Cardiac septum (tissue), 1 donor: ENCODE measurements at regions not wholly inside any gene's neighbourhood (a gene's known extent, or its start where the extent isn't known, plus 50 kb on each side); places are given as distances from the start of the nearest gene placed in this dataset.

Source experiments
- DNase-seq: peaks from one replicate; pipeline ENCODE4 v3.0.0-alpha.2; 2020; ENCODE audit warnings: low spot score
- intact Hi-C: fragments of 100-400 bp; cut with DNase I; formaldehyde crosslinking; loops from one replicate; pipeline ENCODE4 v1.14.0; 2022
- donor health status: DM: no; HTN: no; CAD: no.

DNA sequence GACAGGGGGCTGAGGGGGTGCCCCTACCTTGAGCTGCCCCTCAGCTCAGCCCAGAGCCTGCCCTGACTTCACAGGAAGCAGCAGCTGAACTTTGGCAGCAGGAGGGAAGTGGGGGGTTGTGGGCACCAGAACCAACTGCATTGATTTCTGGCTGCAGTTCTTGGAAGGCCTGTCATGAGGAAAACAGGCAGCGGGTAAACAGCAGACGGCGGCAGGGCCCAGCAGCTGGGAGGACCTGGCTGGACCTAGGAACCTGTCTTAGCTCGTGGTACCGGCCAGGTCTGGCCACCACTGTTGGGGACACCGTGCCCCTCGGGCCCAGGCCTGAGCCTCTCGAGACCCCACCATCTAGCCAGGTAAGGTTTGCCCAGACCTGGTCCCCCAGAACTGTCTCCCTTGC, 154.2 kb upstream of the MYL2 start:
- intact Hi-C loops: no loop called here
- DNase-seq: peak; percentile 39

- intact Hi-C loops: no loop called here
- peak; percentile 19 for DNase-seq
These were observed 153.0 kb upstream of the MYL2 start for GRCh38 chr12:111073370-111073769.

GRCh38 chr12:111072299-111072698, 151.9 kb upstream of the MYL2 start:
- DNase-seq: no peak
- intact Hi-C loops: no loop called here

GRCh38 chr12:111069886-111070285, 149.5 kb upstream of the MYL2 start:
- intact Hi-C loops: no loop called here
- peak; percentile 6 for DNase-seq

DNA sequence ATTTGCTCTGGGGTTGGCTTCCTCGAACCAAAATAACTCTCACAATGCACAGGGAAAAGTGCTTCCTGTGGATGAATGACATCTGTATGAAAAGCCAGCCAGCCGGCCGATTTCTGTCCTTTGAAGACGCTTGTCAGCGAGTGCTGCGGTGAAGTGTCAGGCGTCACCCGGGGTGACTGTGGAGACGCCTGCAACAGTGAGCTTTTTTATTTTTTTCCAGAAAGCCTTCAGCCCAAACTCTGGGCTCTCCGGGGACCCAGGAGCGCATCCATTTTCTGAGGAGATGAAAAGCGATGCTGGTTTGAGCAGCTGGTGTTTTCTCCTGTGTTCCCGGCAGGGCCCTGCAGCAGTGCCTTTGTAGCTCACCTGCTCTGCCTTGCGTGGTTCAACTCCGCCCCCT, 147.9 kb upstream of the MYL2 start:
- peak; percentile 70 for DNase-seq
- intact Hi-C loops: no loop called here

GRCh38 chr12:111067498-111067897, 147.1 kb upstream of the MYL2 start:
- intact Hi-C loops: no loop called here

DNA sequence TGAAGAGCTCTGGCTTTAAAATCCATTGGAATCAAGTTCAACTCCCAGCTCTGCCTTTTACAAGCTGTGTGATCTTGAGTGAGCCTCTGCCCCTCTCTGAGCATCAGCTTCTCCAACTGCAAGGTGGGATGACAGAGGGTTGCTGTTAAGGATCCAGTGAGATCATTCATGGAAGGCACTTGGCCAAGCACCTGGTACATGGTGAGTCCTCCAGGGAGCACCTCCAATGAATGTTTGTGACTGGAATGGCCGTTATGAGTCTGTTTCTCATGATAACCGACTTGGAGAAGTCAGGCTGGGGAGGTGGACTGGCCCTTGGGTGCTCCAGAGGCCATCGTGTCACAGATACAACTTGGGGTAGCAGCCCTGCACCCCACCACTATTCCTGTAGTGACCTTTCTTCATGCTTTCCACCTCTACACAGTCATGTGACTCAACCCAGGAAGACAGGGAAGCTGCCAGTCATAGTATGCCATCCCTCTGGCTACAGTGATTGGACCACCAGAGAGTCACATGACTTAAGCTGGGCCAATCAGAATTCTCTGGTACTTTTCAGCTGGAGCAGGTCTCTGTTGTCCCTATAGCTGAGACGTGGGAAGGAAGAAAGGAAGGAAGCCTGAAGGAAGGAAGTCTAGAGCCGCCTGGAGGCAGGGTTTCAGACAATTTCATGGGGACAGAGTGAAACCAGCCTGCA, 146.5 kb upstream of the MYL2 start:
- peak; percentile 33 for DNase-seq
- intact Hi-C loops: no loop called here

More at GRCh38 chr12:111067498-111067897, 147.1 kb upstream of the MYL2 start:
- peak; percentile 20 for DNase-seq

DNA sequence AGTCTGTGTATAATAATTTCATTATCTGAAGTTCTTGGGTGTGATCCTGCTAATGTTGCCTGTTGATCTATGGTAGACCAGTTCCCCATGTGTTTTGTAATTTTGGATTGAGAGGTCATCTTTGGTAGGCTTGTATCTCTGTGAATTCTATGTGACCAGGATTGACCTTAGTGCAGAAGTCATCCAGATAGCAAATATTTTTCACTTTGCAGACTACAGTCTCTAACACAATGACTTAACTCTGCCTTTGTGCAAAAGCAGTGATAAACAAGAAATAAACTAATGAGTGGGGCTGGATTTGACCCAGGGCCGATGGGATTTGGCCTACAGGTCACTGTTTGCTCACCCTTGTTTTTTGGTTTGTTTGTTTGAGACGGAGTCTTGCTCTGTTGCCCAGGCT, 144.6 kb upstream of the MYL2 start:
- intact Hi-C loops: no loop called here
- DNase-seq: no peak

GRCh38 chr12:111064154-111064553, 143.8 kb upstream of the MYL2 start:
- intact Hi-C loops: no loop called here
- DNase-seq: no peak

DNA sequence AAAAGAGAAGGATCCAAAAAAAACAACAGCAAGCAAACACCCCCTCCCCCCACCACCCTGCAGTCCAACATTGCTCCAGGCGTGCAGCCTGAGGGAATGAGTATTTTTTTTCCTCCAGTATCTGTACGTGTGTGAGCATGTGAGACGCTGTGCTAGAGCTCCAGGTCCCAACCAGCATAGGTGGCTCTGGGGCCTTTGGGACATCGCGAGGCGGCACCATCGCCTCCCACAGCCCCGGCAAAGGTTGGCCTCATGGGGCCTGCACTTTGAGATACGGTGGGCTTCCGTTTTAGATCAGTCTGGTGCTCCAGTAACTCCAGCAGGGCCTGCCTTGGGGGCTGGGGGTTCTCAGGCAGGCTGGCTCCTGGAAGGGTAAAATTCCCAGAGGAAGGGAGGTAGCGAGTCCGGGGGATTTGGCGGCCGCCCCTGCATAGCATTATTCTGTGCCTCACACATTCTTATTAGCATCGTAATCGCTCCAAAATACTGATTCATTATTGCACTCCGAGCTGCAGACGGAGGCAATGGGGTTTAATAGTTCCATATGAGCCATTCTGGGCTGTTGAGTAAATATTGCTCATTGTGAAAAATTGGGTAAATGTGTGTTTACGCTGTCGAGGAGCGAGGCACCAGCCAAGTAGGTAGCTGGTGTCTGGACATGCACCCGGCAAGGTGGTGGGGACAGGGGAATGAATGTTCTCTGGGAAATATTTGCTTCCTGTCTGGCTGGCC, 143.1 kb upstream of the MYL2 start:
- intact Hi-C loops: no loop called here
- DNase-seq: no peak

DNA sequence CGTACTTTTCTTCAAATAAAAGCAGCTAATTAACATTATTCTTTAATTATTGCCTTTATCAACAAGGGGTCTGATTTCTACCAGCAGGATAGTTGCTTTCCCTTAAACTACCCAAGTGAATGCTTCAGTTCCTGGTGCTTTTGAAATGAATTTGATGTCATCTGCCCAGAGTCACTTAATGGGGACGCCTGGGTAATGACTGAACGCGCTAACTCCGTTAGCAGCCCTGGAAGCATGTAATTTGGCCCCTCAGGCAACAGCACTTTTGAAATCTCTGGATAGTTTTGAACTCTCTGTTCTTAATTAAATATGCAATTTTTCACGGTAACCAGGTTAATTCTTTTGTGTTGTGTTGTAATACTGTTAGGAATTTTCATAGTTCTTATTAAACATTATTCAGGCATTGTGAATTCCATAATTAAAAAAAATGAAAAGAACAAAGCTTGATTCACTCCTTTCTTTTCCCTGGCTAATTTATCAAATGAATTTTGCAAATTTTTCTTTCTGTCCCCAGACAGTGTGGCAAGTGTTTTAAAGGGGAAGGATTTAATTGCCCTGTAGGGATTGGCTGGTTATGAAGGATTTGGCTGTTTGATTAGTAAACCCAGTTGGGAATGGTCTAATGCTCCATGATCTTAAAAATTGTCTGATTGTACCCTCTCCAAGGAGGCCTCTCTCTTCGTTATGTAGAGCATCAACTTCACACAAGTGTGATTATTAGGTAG, 137.5 kb upstream of the MYL2 start:
- intact Hi-C loops: no loop called here
- DNase-seq: no peak

DNA sequence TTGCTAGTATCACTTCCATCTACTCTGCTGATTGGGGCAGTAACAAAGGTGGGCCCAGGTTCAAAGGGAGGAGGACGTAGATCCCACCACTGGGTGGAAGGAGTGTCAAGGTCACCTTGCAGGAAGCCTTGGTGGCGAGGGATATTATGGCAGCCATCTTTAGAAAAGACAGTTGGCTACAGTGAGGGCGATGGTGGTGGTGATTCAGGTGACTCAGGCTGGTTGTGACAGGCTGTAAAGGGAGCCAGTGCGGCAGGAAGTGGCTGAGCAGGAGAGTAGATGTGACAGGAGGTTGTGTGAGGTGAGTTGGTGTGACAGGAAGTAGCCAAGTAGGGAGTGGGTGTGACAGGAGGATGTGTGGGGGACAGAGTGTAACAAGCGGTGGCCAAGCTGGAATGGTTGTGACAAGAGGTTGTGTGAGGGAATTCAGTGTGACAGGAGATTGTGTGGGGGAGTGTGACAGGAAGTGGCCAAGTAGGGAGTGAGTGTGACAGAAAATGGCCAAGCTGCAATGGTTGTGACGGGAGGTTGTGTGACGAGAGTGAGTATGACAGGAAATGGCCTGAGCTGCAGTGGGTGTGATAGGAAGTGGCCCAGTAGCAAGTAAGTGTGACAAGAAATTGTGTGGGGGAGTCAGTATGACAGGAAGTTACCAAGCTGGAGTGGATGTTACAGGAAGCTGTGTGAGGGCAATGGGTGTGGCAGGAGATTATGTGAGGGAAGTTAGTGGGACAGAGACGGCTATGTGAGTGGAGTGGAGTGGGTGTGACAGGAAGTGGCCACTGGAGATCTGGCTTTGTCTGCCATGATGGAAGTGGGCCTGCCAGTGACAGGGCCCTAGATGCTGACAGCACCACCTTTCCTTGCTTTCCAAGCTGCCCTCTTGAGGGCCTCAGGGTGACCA, 136.5 kb upstream of the MYL2 start:
- no peak for DNase-seq
- intact Hi-C loops: no loop called here

DNA sequence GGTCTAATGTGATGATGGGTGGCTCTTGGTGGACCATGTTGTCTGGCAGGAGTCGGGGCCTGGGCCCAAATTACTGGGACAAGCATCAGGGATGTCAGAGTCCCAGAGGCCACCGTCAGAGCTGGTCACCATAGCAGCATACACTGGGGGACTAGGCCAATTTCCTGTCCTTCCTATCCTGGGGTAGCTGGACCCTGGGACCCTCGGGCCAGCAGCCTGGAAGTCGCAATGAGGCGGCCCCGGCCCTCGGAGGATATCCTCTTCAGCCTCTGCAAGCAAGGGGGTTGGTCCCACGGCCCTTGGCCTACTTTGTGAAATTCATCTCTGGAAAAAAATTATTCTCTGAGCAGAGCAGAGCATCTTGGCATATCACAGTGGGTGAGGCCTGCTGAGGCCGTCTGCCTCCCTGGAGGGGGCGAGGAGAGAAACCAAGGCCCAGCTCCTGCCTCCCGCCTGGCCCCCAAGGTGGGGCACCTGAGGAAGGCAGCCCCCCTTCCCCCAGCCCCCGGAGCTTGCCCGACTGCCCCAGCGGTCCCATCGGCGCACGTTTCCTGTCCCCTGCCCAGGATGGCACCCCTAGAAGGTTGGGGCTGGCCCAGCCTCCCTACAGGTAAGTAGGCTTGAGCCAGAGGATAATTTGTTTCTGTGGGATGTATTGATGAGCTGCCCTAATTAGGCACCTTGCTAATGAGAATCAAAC, 135.0 kb upstream of the MYL2 start:
- no peak for DNase-seq
- intact Hi-C loops: no loop called here

GRCh38 chr12:111048991-111049390, 128.6 kb upstream of the MYL2 start:
- intact Hi-C loops: no loop called here

DNA sequence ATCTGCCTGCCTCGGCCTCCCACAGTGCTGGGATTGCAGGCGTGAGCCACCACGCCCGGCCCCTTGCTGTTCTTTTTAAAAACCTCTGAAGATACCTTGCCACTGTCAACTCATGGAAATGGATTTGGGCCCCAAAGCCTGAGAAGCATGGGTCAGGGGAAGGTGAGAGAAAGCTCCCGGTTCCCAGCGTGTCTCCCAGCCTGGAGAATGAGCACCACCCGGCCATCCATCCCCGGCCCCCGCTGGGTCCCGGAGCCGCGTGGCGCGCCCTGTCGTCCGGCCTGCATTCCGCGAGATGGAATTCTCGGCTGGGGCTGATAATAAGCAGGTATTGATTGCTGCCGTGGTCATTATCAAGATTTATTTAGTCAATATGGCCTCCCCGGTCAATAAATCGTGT, 126.5 kb upstream of the MYL2 start:
- intact Hi-C loops: no loop called here
- DNase-seq: no peak

More at GRCh38 chr12:111048991-111049390, 128.6 kb upstream of the MYL2 start:
- DNase-seq: no peak

DNA sequence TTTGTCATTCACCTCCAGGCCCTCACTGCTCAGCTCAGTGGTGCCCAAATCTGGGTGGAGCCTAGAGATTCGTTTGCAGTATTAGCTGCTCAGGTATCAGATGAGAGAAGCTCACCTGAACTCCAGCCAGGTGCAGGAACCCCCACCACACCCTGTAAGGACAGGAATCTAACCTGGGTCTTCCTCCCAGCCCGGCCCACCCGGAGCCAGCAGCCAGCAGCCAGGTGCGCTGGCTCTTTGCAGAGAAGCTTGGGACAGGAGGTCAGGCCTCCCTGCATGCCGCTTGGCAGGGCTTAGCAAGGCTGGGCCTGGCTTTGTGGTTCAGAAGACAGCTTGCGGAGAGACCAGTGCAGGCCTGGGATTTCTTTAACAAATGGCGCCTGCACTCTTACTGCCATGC, 125.6 kb upstream of the MYL2 start:
- no peak for DNase-seq
- intact Hi-C loops: no loop called here

DNA sequence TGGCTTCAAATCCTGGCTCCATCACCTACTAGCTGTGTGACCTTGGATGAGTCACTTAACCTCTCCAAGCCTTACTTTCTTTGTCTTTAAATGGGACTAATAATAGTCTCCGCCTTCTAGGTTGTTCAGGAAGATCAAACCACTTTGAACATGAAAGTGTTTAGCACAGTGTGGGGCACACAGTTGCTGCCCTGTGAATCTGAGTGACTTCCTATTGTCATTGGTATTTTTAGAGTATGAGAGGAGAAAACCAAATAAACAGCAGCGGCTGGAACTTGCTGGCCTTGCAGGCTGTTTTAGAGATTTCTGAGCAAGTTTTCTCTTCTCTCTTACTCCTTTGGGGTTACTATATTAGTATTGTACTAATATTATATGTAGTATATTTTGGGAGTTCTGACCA, 120.7 kb upstream of the MYL2 start:
- no peak for DNase-seq
- intact Hi-C loops: no loop called here

- DNase-seq: no peak
These were observed 120.3 kb upstream of the MYL2 start for GRCh38 chr12:111040690-111041089.

GRCh38 chr12:111038941-111039340, 118.6 kb upstream of the MYL2 start:
- DNase-seq: no peak
- intact Hi-C loops: no loop called here

More at GRCh38 chr12:111040690-111041089, 120.3 kb upstream of the MYL2 start:
- intact Hi-C loops: no loop called here
